K562 (cell line): ENCODE measurements at regions not wholly inside any gene's neighbourhood (a gene's known extent, or its start where the extent isn't known, plus 50 kb on each side); places are given as distances from the start of the nearest gene placed in this dataset.

Experiments used
- ATAC-seq: fragments of 200-7000 bp; cut with Tn5 transposase; 3 replicates; pipeline ENCODE4 v1.9.1; 2020; ENCODE audit warnings: moderate library complexity
- BruUV-seq: library from RNA; stranded (reverse); fragments of 400-500 nt; replicated peaks from 2 replicates; lab custom pipeline; 2021; lab: Mats Ljungman, UMichigan
- CTCF ChIA-PET: fragments of 300-600 bp; formaldehyde crosslinking; extraction: SDS; loops from one replicate; lab custom pipeline; 2021; ENCODE audit warnings: low intra/inter-chr PET ratio; lab: Yijun Ruan, JAX
- POLR2A ChIA-PET: fragments of 300-600, 350-650 bp; sonication (Branson Sonifier 250); formaldehyde crosslinking; extraction: SDS; loops from one replicate; lab custom pipeline; 2021; ENCODE audit warnings: antibody characterized with exemption, inconsistent platforms; lab: Yijun Ruan, JAX
- DNase-seq, 4 experiments: peaks; one replicate each; pipeline versions ENCODE4 v3.0.0 to v3.0.0-alpha.2; 2011 to 2018; ENCODE audit warnings: low spot score in 3 of 4, mixed read lengths in 3 of 4; ENCODE audit errors: extremely low read depth in 1 of 4
- FAIRE-seq: peaks from 2 replicates; lab custom pipeline; 2011; peaks lifted over from hg19 to GRCh38; lab: Jason Lieb, UNC
- H2AFZ ChIP-seq: 2 replicates; pipeline ENCODE4 v1.6.0; 2011; ENCODE audit warnings: low read depth, low read length, control low read depth, inconsistent platforms
- H3K27ac ChIP-seq: fragments of 200-600 bp; 3 replicates; pipeline ENCODE4 v1.8.0; 2011; ENCODE audit warnings: low read depth, mild to moderate bottlenecking, control low read depth, inconsistent platforms, low read length, moderate library complexity, mixed read lengths; ENCODE audit errors: extremely low read depth
- H3K27me3 ChIP-seq, 2 experiments: fragments of 300-600 bp in 1 of 2; 2 replicates in 1 of 2; 3 replicates in 1 of 2; pipeline versions ENCODE4 v1.6.0 to v1.8.0; 2011; ENCODE audit warnings: inconsistent platforms in 2 of 2, low read length in 2 of 2, mild to moderate bottlenecking in 1 of 2, mixed read lengths in 1 of 2, moderate library complexity in 1 of 2; ENCODE audit not compliant: control insufficient read depth in 2 of 2, insufficient read depth in 2 of 2
- H3K36me3 ChIP-seq: fragments of 300-600 bp; 3 replicates; pipeline ENCODE4 v1.8.0; 2011; ENCODE audit warnings: mild to moderate bottlenecking, low read length, inconsistent platforms; ENCODE audit not compliant: control insufficient read depth, insufficient read depth
- H3K4me1 ChIP-seq, 2 experiments: fragments of 200-600 bp in 1 of 2; replicated peaks in 1 of 2; 2 replicates in 1 of 2; 3 replicates in 1 of 2; pipeline versions ENCODE4 v1.5.1 to v1.8.0; 2011; ENCODE audit warnings: inconsistent platforms in 2 of 2, low read length in 2 of 2, mild to moderate bottlenecking in 1 of 2, mixed read lengths in 1 of 2, moderate library complexity in 1 of 2; ENCODE audit not compliant: control insufficient read depth in 2 of 2, insufficient read depth in 2 of 2
- H3K4me2 ChIP-seq: 2 replicates; pipeline ENCODE4 v1.6.1; 2011; ENCODE audit warnings: low read length, control low read depth, inconsistent platforms, mixed read lengths; ENCODE audit not compliant: insufficient read depth
- H3K4me3 ChIP-seq: fragments of 200-600 bp; sonication (generic), shearing (Covaris generic); 2 replicates; pipeline ENCODE4 v1.5.1; 2016; ENCODE audit warnings: control low read depth, inconsistent platforms
- H3K79me2 ChIP-seq: fragments of 200-600 bp; 3 replicates; pipeline ENCODE4 v1.8.0; 2011; ENCODE audit warnings: low read length, inconsistent platforms; ENCODE audit not compliant: control insufficient read depth, insufficient read depth
- H3K9ac ChIP-seq, 2 experiments: 2 replicates each; pipeline versions ENCODE4 v1.6.0 to v1.6.1; 2011; ENCODE audit warnings: low read depth in 2 of 2, low read length in 2 of 2, control low read depth in 1 of 2, inconsistent platforms in 1 of 2, mild to moderate bottlenecking in 1 of 2, mixed read lengths in 1 of 2; ENCODE audit not compliant: insufficient read depth in 1 of 2
- H3K9me1 ChIP-seq: one replicate; pipeline ENCODE4 v1.6.0; 2011; ENCODE audit warnings: inconsistent platforms, mild to moderate bottlenecking, low read length, moderate library complexity; ENCODE audit not compliant: control insufficient read depth, insufficient read depth
- H3K9me3 ChIP-seq: replicated peaks from 2 replicates; pipeline ENCODE4 v1.5.1; 2011; ENCODE audit warnings: low read depth, low read length, inconsistent platforms; ENCODE audit not compliant: control insufficient read depth, insufficient read depth
- H4K20me1 ChIP-seq: replicated peaks from 2 replicates; pipeline ENCODE4 v1.6.1; 2011; ENCODE audit warnings: low read length, inconsistent platforms, mixed read lengths; ENCODE audit not compliant: control insufficient read depth, insufficient read depth
- CHD7 ChIP-seq: fragments of 200-600 bp; sonication (generic); IDR thresholded peaks from one replicate; pipeline ENCODE4 v1.6.1; 2012; ENCODE audit warnings: mild to moderate bottlenecking, low read depth, low read length, inconsistent platforms
- CREM ChIP-seq: IDR thresholded peaks from 2 replicates; pipeline ENCODE4 v1.6.1; 2014; ENCODE audit warnings: antibody characterized with exemption, low read depth
- CXXC5 ChIP-seq: fragments of 250-450 bp; sonication (Bioruptor Pico); IDR thresholded peaks from 2 replicates; pipeline ENCODE4 v1.8.0; 2022; ENCODE audit warnings: inconsistent platforms, mild to moderate bottlenecking, moderate library complexity
- IRF1 ChIP-seq: sonication (generic); formaldehyde crosslinking; IDR thresholded peaks from 2 replicates; pipeline ENCODE4 v1.8.0; 2022; ENCODE audit warnings: missing genetic modification reagents, mild to moderate bottlenecking, borderline replicate concordance
- UBTF ChIP-seq, 2 experiments: IDR thresholded peaks; 2 replicates each; pipeline ENCODE4 v1.6.1; 2012; ENCODE audit warnings: improper control_type of control experiment in 2 of 2, low read depth in 2 of 2, low read length in 2 of 2, borderline replicate concordance in 1 of 2
- ZNF431 ChIP-seq: sonication (generic); formaldehyde crosslinking; IDR thresholded peaks from 2 replicates; pipeline ENCODE4 v1.8.0; 2022; ENCODE audit warnings: mild to moderate bottlenecking, missing genetic modification reagents
- WGBS: fragments of 100-300 bp; shearing (Covaris generic); methylation state at CpG from one replicate; pipeline ENCODE4 v1.1.6; 2016; ENCODE audit warnings: low coverage, mixed read lengths; ENCODE audit not compliant: insufficient coverage; ENCODE audit errors: missing lambda C conversion rate; 5-methylcytosine and 5-hydroxymethylcytosine counted together
- in situ Hi-C: fragments of 300-500 bp; cut with MboI; formaldehyde crosslinking; loops from 4 replicates; pipeline ENCODE4 v1.15.0; 2018; ENCODE audit warnings: inconsistent platforms, mixed read lengths
- intact Hi-C: fragments of 100-400 bp; cut with micrococcal nuclease; formaldehyde crosslinking; loops from 2 replicates; pipeline ENCODE4 v1.14.2; 2022

- Histone ChIP-seq H3K27ac (no peak overlapping the region), H3K27me3 (no peaks in the 10 kb centered on the region), H3K4me1 (no peaks in the 10 kb centered on the region), H3K9me1 (no peaks in the 10 kb centered on the region), H4K20me1 (no peaks in the 10 kb centered on the region), H3K79me2 (no peaks in the 10 kb centered on the region), H3K9ac (no peak overlapping the region), H3K36me3 (no peaks in the 10 kb centered on the region), H3K4me3 (no peak overlapping the region), H2AFZ (no peak overlapping the region), H3K4me2 (no peak overlapping the region), H3K9me3 (no peaks in the 10 kb centered on the region)
- ATAC-seq, result no peak
- POLR2A ChIA-PET, result no interaction called here
- DNase-seq, result no peak
- intact Hi-C loops (no loop called here), in situ Hi-C loops (no loop called here)
- FAIRE-seq, result no peak
- no TSS peak for BruUV-seq
- WGBS, result 0% methylated on average over 1 of the region's 1 CpG
- CTCF ChIA-PET, result no interaction called here
- TF ChIP-seq CHD7 (no peak), CREM (no peak), CXXC5 (no peak), ZNF431 (CRISPR knock-in tag) (no peak), UBTF (IDR thresholded peaks at IDR 0.05; ENCODE audit: borderline replicate concordance in 1 of 2, low read depth in 2 of 2, low read length in 2 of 2) (no peak), IRF1 (no peak)
Observed at GRCh38 chr20:10924644-10925201, 250.9 kb upstream of the JAG1 start.
